HepG2 (cell line): ENCODE measurements at regions not wholly inside any gene's neighbourhood (a gene's known extent, or its start where the extent isn't known, plus 50 kb on each side); places are given as distances from the start of the nearest gene placed in this dataset.

Experiments used
- ARID3A ChIP-seq: IDR thresholded peaks from 2 replicates; pipeline ENCODE4 v1.6.1; 2012; ENCODE audit warnings: low read depth, low read length, improper control_type of control experiment
- ATF2 ChIP-seq: sonication (generic); formaldehyde crosslinking; IDR thresholded peaks from 2 replicates; pipeline ENCODE4 v1.4.0; 2020; ENCODE audit warnings: missing genetic modification reagents
- BORCS8-MEF2B ChIP-seq: sonication (generic); formaldehyde crosslinking; IDR thresholded peaks from 2 replicates; pipeline ENCODE4 v1.8.0; 2022; ENCODE audit warnings: mild to moderate bottlenecking, missing genetic modification reagents
- HNRNPLL ChIP-seq: fragments of 200-400 bp; formaldehyde crosslinking; IDR thresholded peaks from 2 replicates; pipeline ENCODE4 v1.6.1; 2017; ENCODE audit warnings: mild to moderate bottlenecking, low read depth, low read length; ENCODE audit not compliant: poor library complexity, severe bottlenecking
- JUN ChIP-seq: sonication (generic); formaldehyde crosslinking; IDR thresholded peaks from 2 replicates; pipeline ENCODE4 v1.4.0; 2020; ENCODE audit warnings: mild to moderate bottlenecking, missing genetic modification reagents
- LRRFIP1 ChIP-seq: sonication (generic); formaldehyde crosslinking; conservative IDR thresholded peaks from 2 replicates; pipeline ENCODE4 v1.4.0; 2020; ENCODE audit warnings: missing genetic modification reagents
- MEIS2 ChIP-seq: sonication (generic); formaldehyde crosslinking; IDR thresholded peaks from 2 replicates; pipeline ENCODE4 v1.9.0; 2021; ENCODE audit warnings: mild to moderate bottlenecking, missing genetic modification reagents
- NCOR1 ChIP-seq: fragments of 200-600 bp; sonication (generic); IDR thresholded peaks from 2 replicates; pipeline ENCODE4 v1.7.0; 2017; ENCODE audit warnings: antibody characterized with exemption, low read length, borderline replicate concordance
- REL ChIP-seq: sonication (generic); formaldehyde crosslinking; conservative IDR thresholded peaks from 2 replicates; pipeline ENCODE4 v1.8.0; 2022; ENCODE audit warnings: mild to moderate bottlenecking, missing genetic modification reagents, moderate library complexity
- REXO4 ChIP-seq: sonication (generic); formaldehyde crosslinking; IDR thresholded peaks from 2 replicates; pipeline ENCODE4 v1.8.0; 2022; ENCODE audit warnings: missing genetic modification reagents, mild to moderate bottlenecking, borderline replicate concordance
- SP1 ChIP-seq, 2 experiments: fragments of 450-650 bp in 1 of 2; sonication (generic) in 1 of 2; formaldehyde crosslinking in 1 of 2; IDR thresholded peaks; 2 replicates each; pipeline versions ENCODE4 v1.4.0 to v1.6.1; 2016 to 2020; ENCODE audit warnings: missing genetic modification reagents in 1 of 2
- ZNF558 ChIP-seq: sonication (generic); formaldehyde crosslinking; IDR thresholded peaks from 2 replicates; pipeline ENCODE4 v1.9.0; 2022; ENCODE audit warnings: mild to moderate bottlenecking, missing genetic modification reagents, borderline replicate concordance
- ZNF776 ChIP-seq: sonication (generic); formaldehyde crosslinking; IDR thresholded peaks from 2 replicates; pipeline ENCODE4 v1.4.0; 2020; ENCODE audit warnings: mild to moderate bottlenecking, missing genetic modification reagents
- TF ChIP-seq, protein P1 (sequence below): sonication (generic); formaldehyde crosslinking; IDR thresholded peaks from 2 replicates; pipeline ENCODE4; 2020; ENCODE audit warnings: missing genetic modification reagents, mild to moderate bottlenecking, borderline replicate concordance

GRCh38 chr17:72445055-72445991, 324.5 kb downstream of the SOX9 start (continued):
- TF ChIP-seq LRRFIP1 (CRISPR knock-in tag): no peak; the same call in 1 of the 2 replicates
- peak; percentile 57 for TF ChIP-seq BORCS8-MEF2B
- no peak for TF ChIP-seq ATF2 (CRISPR knock-in tag)
- TF ChIP-seq ZNF776 (CRISPR knock-in tag): peak; percentile 57; the same call in 1 of the 2 replicates
- no peak for TF ChIP-seq REXO4 (CRISPR knock-in tag)
- peak; percentile 40; the same call in 1 of the 2 replicates for TF ChIP-seq ARID3A
- no peak for TF ChIP-seq SP1 (IDR thresholded peaks at IDR 0.05)
- TF ChIP-seq SP1 (CRISPR knock-in tag; IDR thresholded peaks at IDR 0.05): 0 out of 2 replicates have a peak, but pooled peaks have one; percentile 6
- TF ChIP-seq NCOR1: peak; percentile 46; the same call in 1 of the 2 replicates
- TF ChIP-seq MEIS2 (CRISPR knock-in tag): peak; percentile 24
- no peak for TF ChIP-seq JUN (CRISPR knock-in tag)
- TF ChIP-seq ZNF558 (CRISPR knock-in tag): 0 out of 2 replicates have a peak, but pooled peaks have one; percentile 22
- TF ChIP-seq HNRNPLL: peak; percentile 39
- TF ChIP-seq, protein P1, sequence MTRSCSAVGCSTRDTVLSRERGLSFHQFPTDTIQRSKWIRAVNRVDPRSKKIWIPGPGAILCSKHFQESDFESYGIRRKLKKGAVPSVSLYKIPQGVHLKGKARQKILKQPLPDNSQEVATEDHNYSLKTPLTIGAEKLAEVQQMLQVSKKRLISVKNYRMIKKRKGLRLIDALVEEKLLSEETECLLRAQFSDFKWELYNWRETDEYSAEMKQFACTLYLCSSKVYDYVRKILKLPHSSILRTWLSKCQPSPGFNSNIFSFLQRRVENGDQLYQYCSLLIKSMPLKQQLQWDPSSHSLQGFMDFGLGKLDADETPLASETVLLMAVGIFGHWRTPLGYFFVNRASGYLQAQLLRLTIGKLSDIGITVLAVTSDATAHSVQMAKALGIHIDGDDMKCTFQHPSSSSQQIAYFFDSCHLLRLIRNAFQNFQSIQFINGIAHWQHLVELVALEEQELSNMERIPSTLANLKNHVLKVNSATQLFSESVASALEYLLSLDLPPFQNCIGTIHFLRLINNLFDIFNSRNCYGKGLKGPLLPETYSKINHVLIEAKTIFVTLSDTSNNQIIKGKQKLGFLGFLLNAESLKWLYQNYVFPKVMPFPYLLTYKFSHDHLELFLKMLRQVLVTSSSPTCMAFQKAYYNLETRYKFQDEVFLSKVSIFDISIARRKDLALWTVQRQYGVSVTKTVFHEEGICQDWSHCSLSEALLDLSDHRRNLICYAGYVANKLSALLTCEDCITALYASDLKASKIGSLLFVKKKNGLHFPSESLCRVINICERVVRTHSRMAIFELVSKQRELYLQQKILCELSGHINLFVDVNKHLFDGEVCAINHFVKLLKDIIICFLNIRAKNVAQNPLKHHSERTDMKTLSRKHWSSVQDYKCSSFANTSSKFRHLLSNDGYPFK (CRISPR knock-in tag): peak; percentile 46; the same call in 1 of the 2 replicates
- no peak for TF ChIP-seq REL (CRISPR knock-in tag)
